ENCODE measurements at regions not wholly inside any gene's neighbourhood (a gene's known extent, or its start where the extent isn't known, plus 50 kb on each side); places are given as distances from the start of the nearest gene placed in this dataset.

DNA sequence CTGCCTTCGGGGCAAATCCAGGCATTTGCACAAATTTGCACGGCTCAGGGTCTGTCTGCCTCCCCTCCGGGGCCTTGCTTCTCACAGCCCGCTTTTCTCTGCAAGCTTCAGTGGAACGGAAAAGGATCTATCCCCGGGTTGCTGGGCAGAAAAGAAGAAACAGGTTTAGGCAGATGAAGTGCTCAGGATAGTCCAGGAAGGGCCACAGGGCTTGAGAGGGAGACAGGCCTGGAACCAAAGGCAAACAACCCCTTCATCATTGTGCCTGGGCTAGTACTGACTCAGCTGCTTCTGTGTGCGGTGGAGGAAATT, 347.8 kb upstream of the TNP1 start:
- ChIA-PET POLR2A (no interaction called here), CTCF (interaction anchor here (0.7 to 1.6 kb wide), 5 partner anchors 10 to 80 kb away, joined by 3 to 6 read pairs (median 3); no protein-coding TSS in a partner anchor)
- TF ChIP-seq, protein P1, sequence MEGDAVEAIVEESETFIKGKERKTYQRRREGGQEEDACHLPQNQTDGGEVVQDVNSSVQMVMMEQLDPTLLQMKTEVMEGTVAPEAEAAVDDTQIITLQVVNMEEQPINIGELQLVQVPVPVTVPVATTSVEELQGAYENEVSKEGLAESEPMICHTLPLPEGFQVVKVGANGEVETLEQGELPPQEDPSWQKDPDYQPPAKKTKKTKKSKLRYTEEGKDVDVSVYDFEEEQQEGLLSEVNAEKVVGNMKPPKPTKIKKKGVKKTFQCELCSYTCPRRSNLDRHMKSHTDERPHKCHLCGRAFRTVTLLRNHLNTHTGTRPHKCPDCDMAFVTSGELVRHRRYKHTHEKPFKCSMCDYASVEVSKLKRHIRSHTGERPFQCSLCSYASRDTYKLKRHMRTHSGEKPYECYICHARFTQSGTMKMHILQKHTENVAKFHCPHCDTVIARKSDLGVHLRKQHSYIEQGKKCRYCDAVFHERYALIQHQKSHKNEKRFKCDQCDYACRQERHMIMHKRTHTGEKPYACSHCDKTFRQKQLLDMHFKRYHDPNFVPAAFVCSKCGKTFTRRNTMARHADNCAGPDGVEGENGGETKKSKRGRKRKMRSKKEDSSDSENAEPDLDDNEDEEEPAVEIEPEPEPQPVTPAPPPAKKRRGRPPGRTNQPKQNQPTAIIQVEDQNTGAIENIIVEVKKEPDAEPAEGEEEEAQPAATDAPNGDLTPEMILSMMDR (IDR thresholded peaks at IDR 0.05; ENCODE audit: control extremely low read depth, extremely low read depth, low read depth, missing control alignments): no peak
- no peak for DNase-seq (ENCODE audit: extremely low spot score)

DNA sequence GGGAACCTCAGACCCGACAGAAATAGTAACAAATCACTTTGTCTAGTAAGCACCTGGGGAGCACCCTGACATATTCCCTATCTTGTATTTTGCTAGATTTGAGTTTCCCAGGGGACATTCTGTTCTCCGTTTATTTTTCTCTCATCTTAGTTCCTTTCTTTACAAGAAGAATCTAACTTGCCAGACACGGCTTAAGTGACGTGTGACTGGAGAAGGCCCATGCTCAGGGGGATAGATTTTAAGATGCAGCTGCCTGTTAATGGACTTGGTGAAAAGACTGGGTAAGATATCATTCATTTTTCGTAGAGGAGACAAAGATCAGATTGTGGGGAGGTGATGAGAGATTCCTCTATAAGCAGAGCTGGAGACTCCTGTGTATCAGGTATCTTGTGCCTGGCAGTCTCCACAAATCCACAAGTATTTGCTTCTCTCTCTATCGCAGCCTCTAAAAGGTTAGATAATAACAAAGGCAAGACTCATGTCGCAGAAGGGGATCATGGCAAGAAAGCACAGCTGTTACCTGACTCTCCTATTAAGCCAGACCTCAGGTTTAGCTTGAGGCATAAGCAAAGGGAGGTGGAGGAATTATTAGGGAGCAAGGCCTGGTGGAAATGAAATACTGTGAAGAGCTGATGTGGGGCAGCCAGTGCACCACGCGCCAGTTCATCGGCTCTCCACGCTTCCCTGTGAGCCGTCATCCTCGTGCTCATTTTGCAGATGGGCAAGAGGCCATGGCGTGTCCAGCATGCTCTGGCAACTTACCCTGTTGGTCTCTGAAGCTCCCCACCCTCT, 347.2 kb upstream of the TNP1 start:
- CTCF ChIA-PET: interaction anchor here (0.7 to 1.6 kb wide), 5 partner anchors 10 to 79 kb away, joined by 3 to 6 read pairs (median 3); no protein-coding TSS in a partner anchor

DNA sequence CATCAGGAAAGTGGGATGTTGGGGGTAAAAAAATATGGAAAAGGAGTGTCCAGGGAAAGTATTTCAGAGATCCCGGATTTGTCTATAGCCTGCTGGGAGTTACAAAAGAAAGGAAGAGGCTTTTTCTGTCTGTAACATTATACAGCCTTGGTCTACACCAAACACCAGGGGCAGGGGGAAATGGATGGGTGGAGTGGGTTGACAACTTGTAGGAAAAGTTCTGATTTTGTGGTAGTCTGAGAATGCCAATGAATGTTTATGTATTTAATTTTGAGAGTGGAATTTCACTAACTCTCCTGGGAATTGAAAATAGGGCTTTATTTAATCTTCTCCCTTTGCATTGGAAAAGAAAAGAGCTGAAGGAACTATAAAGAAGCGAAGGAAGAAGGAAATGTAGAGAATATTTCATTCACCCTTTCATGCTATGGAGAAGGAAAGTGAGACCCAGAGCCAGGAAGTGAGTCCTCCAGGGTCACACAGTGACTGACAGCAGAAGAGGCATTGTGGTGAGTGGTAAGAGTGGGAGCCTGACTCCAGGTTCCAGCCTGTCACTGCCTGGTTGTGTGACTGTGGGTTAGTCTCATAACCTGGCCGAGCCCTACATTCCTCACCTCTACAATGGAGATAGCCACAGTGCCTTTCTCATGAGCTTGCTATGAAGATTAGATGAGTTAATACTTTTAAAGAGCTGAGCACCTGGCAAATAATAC, 346.3 kb upstream of the TNP1 start:
- DNase-seq (ENCODE audit: extremely low spot score): no peak
- ChIA-PET POLR2A (no interaction called here), CTCF (interaction anchor here (1.6 kb wide), 1 partner anchor 13 kb away, joined by 6 read pairs; no protein-coding TSS in a partner anchor)

More for the DNA sequence above, 347.2 kb upstream of the TNP1 start:
- DNase-seq (ENCODE audit: extremely low spot score): no peak
- TF ChIP-seq, protein P1 (IDR thresholded peaks at IDR 0.05; ENCODE audit: control extremely low read depth, extremely low read depth, low read depth, missing control alignments): no peak
- POLR2A ChIA-PET: no interaction called here

DNA sequence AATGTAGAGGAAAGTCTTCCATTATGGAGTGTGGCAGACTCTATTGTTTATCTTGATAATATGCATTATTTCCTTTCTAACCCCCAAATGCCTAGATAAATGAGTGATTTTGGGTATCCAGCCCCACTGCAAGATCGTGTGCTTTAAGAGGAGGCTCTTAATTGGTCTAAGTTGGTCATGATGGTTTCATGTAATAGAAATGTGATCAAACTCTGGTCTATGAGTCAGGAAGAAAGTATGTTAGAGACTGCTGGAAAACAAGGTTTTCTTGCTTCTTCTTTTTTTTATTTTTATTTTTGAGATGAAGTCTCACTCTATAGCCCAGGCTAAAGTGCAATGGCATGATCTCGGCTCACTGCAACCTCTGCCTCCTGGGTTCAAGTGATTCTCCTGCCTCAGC, 344.5 kb upstream of the TNP1 start:
- ChIA-PET CTCF (interaction anchor here (1.1 to 1.7 kb wide), 2 partner anchors 10 to 33 kb away, joined by 3 to 5 read pairs; no protein-coding TSS in a partner anchor), POLR2A (no interaction called here)
- TF ChIP-seq, protein P1 (IDR thresholded peaks at IDR 0.05; ENCODE audit: control extremely low read depth, extremely low read depth, low read depth, missing control alignments): no peak
- no peak for DNase-seq (ENCODE audit: extremely low spot score)

More for the DNA sequence above, 346.3 kb upstream of the TNP1 start:
- TF ChIP-seq, protein P1 (IDR thresholded peaks at IDR 0.05; ENCODE audit: control extremely low read depth, extremely low read depth, low read depth, missing control alignments): no peak

DNA sequence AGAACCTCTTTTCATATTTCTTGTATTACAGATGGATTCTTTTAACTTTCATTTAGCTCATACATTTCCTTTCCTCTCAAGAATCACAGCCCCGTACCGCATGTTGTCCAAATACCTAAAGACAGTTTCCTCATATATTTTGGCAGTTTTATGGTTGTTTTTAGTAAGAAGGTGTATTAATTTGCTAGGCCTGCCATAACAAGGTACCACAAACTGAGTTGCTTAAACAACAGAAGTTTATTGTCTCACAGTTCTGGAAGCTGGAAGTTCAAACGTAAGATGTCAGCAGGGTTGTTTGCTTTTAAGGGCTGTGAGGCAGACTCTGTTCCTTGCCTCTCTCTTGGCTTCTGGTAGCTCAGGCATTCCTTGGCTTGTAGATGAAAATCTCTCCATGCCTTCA, 343.2 kb upstream of the TNP1 start:
- CTCF ChIA-PET: interaction anchor here (1.0 to 1.7 kb wide), 3 partner anchors 9 to 32 kb away, joined by 3 to 5 read pairs (median 4); no protein-coding TSS in a partner anchor
- TF ChIP-seq, protein P1 (IDR thresholded peaks at IDR 0.05; ENCODE audit: control extremely low read depth, extremely low read depth, low read depth, missing control alignments): no peak
- POLR2A ChIA-PET: no interaction called here
- DNase-seq (ENCODE audit: extremely low spot score): no peak

DNA sequence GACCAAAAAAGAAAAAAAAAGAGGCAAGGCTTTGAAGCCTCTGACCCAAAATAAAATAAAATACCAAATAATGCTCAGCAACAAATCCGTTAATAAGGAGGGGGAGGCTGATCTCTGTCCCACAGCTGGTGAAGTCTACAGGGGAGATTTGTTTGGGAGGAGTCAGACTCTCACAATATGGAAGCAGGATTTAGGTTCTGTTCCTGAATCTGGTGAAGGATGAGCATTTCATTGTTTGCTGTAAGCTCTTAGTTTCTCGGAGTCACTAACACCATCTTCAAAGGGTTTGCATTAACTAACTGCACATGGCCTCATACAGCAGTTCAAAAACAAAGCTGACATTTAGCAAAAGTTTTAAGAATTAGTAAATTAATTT, 339.4 kb upstream of the TNP1 start:
- TF ChIP-seq, protein P1 (IDR thresholded peaks at IDR 0.05; ENCODE audit: control extremely low read depth, extremely low read depth, low read depth, missing control alignments): no peak
- ChIA-PET CTCF (no interaction called here), POLR2A (no interaction called here)
- DNase-seq (ENCODE audit: extremely low spot score): no peak

All from GM10248 (cell line).